AG09319 (cell line): ENCODE measurements at regions not wholly inside any gene's neighbourhood (a gene's known extent, or its start where the extent isn't known, plus 50 kb on each side); places are given as distances from the start of the nearest gene placed in this dataset.
A peak's percentile ranks its signal among the peaks of the same experiment; 100 is the strongest.

Experiments
- DNase-seq: peaks from one replicate; pipeline ENCODE4 v3.0.0-alpha.2; 2010; ENCODE audit warnings: low read depth; ENCODE audit errors: extremely low read depth
- TF ChIP-seq, protein P1 (sequence below): IDR thresholded peaks from 2 replicates; pipeline ENCODE4 v1.5.1; 2011; ENCODE audit warnings: low read depth, mild to moderate bottlenecking, inconsistent platforms, low read length, moderate library complexity

DNA sequence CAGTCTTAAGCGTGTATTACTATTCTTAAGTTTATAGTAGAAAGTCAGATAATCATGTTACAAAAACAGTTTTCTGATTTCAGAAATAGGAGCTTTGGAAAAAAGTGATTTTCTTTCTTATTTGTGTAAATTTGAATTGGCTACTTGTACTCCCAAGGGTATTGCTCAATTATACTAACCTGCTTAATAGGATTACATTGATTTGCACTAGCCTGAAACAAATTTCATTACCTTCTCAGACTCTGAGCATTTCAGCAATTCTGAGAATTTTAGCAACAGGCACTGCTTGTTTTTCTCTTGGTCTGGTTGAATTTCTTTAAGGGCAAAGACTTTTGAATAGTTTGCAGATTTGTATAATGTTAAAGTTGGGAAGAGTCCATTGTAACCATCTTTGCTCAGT, 87.2 kb upstream of the NXPH2 start:
- no peak for DNase-seq
- TF ChIP-seq, protein P1, sequence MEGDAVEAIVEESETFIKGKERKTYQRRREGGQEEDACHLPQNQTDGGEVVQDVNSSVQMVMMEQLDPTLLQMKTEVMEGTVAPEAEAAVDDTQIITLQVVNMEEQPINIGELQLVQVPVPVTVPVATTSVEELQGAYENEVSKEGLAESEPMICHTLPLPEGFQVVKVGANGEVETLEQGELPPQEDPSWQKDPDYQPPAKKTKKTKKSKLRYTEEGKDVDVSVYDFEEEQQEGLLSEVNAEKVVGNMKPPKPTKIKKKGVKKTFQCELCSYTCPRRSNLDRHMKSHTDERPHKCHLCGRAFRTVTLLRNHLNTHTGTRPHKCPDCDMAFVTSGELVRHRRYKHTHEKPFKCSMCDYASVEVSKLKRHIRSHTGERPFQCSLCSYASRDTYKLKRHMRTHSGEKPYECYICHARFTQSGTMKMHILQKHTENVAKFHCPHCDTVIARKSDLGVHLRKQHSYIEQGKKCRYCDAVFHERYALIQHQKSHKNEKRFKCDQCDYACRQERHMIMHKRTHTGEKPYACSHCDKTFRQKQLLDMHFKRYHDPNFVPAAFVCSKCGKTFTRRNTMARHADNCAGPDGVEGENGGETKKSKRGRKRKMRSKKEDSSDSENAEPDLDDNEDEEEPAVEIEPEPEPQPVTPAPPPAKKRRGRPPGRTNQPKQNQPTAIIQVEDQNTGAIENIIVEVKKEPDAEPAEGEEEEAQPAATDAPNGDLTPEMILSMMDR, result no peak

DNA sequence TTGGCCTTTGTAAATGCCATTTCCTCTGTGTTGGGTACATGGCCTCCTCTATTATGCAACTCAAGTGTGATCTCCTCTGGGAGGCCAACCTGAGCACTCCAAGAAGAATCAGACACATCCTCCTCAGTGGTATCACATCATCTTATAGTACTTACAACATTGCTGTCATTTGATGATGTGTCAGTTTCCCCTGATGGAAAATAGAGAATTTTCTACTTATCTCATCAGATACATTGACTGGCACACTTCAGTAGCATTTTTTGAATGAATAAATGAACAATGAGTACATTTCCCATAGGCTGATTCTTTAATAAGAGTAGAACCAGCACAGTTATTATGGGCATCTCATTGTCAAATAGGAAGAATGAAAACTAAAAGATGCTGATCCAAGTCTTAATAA, 86.6 kb upstream of the NXPH2 start:
- TF ChIP-seq, protein P1, result no peak

DNA sequence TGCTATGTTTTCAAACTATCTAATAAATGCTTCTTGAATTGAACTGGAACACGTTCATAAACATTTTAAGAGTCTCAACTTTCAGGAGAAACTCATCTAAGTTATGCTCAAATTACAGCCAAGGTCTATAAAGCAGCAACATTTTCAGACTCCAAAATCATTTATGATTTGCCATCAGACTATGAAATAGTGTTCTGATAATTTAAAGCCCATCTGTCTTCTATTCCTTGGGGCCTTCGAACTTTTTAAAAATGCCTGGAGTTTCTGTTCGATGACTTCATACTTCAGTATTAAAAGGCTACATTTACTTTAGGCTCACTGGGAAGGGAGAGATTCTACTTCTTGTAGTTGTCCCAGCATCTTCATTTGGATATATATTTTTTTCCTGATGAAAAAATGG, 73.6 kb upstream of the NXPH2 start:
- TF ChIP-seq, protein P1, result no peak
- DNase-seq, result no peak

More for the DNA sequence above, 86.6 kb upstream of the NXPH2 start:
- no peak for DNase-seq

DNA sequence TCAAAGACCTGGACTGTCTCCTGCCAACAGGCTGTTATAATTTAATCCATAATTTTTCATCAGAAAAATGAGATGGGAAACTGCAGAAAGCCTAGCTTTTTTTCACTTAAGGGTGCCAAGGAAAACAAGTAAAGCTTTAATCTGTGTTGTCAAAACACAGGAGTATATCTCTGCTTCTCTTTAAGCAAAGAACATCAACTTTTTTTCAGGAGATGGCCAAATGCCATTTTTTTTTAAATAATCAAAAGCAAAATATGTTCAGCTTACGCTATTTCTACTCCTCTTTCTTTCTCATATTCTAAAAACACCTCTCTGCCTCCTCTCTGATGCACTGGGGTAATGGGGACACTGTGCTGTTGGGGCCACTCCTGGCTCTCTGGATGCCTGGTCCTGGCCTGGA, 73.1 kb upstream of the NXPH2 start:
- no peak for DNase-seq
- TF ChIP-seq, protein P1, result no peak

DNA sequence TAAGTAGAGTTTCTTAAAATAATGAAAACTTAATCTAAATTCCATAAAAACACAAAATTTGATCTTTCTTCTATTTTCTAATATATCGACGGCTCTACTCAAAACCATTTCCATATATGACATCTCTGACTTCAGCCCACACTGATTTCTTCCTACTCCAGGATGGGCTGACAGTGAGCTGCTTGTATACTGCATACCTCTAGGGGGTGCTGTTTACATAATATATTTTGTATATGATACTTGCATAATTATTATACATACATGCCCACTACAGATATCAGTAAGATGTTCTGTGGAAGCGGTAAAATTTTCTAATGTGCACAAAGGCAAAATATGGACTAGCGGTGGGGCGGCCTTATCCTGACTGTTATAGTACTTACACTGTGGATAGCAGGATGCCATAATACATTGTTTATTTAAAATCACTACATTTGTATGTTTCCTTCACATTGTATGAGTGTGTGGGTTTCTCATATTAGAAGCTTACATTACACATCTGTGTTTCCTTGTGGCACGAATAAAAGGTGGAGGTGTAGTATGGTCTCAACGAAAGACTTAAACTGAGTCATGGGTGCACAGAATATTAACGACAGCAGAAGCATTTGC, 66.1 kb upstream of the NXPH2 start:
- no peak for DNase-seq

DNA sequence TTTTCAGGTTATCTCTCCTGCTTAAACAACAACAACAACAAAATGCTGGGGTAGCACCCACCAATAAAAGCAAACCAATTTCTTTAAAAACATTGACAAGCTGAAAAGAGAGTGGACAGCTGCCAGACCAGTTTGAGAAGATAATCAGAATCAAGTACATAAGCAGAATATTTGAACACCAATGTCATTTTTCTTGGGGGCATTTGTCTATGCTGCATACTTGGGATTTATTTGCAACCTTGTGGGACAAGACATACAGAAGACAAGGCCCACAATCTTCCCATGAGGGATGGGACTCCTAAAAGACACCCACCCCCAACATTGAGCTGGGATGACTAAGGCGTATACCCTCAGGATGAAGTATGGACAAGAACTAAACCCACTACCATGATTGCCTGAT, 62.2 kb upstream of the NXPH2 start:
- TF ChIP-seq, protein P1, result no peak
- no peak for DNase-seq

More for the DNA sequence above, 66.1 kb upstream of the NXPH2 start:
- TF ChIP-seq, protein P1, result peak; percentile 50

DNA sequence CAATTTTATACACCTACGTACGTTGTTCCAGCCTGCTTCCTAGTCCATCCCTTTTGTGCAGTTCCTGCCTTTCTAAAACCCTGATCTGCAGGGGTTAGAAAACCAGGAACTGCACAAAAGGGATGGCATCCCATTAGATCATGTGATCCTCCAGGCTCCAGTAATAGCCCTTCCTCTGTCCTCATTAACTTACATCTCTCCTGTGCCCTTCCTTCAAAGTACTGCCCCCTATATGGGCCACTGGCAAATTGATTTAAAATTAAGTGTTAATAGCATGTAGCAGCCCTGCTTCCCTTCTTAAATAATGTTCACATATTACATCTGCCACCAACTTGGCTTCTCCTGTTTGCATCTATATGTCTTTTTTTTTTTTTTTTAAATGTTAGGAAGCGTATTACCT, 61.3 kb upstream of the NXPH2 start:
- TF ChIP-seq, protein P1, result no peak
- no peak for DNase-seq
